HG02678 (cell line): ENCODE measurements at regions not wholly inside any gene's neighbourhood (a gene's known extent, or its start where the extent isn't known, plus 50 kb on each side); places are given as distances from the start of the nearest gene placed in this dataset.
"Not testable (repeated sequence)": the region's sequence is repeated elsewhere in the genome, so short reads cannot be mapped to it uniquely, and the experiment has no call there.

Experiments
- ATAC-seq: cut with Tn5 transposase; IDR thresholded peaks from one replicate; pipeline ENCODE4 v1.9.1; 2021; ENCODE audit warnings: mild to moderate bottlenecking, moderate library complexity; ENCODE audit not compliant: unreplicated experiment

- no peak for ATAC-seq
These were observed 108.7 kb upstream of the RHOBTB1 start for GRCh38 chr10:61052469-61053205.

GRCh38 chr10:61051344-61051743 lies 107.4 kb upstream of the RHOBTB1 start:
- ATAC-seq: no peak

- ATAC-seq: no peak
These were observed 106.2 kb upstream of the RHOBTB1 start for GRCh38 chr10:61050120-61050745.

DNA sequence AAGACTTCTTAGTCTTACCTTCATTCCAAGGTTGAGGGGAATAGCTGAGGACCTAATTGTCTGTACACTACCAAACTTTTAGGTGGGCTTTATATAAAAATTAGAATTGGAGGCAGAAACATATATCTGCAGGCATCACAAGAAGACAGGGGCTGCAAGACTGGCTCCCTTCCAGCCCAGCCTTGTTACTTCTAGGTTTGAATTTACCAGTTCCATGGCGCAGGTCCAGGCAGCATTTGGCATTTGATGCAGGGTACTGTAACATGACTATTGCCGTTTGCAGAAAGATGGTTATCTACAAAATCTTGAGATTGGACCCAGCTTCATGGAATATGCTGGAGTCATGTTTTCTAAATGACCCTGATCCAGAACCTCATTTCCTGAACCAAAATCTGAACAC lies 105.4 kb upstream of the RHOBTB1 start:
- no peak for ATAC-seq

- no peak for ATAC-seq
These were observed 104.0 kb upstream of the RHOBTB1 start for GRCh38 chr10:61047788-61048560.

GRCh38 chr10:61047081-61047480 lies 103.1 kb upstream of the RHOBTB1 start:
- no peak for ATAC-seq

GRCh38 chr10:61045480-61045879 lies 101.5 kb upstream of the RHOBTB1 start:
- ATAC-seq: not testable (repeated sequence)

GRCh38 chr10:61042533-61042932 lies 98.5 kb upstream of the RHOBTB1 start:
- ATAC-seq: no peak

GRCh38 chr10:61040399-61041016 lies 96.5 kb upstream of the RHOBTB1 start:
- no peak for ATAC-seq

DNA sequence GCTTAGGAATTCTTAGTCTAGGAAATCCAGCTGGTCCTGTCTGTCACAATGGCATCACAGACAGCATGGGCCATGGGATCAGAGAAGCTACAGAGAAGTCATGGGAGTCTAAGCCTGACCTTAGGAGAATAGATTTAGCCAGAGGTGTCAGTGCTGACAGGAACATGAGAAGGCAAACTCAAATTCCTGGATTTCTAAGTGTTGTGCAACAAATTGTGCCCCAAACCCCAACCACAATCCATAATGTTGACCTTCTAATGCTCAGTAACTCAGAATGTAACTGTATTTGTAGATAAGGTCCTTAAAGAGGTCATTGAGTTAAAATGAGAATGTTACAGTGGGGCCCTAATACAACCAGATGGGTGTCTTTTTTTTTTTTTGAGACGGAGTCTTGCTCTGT lies 95.9 kb upstream of the RHOBTB1 start:
- no peak for ATAC-seq

DNA sequence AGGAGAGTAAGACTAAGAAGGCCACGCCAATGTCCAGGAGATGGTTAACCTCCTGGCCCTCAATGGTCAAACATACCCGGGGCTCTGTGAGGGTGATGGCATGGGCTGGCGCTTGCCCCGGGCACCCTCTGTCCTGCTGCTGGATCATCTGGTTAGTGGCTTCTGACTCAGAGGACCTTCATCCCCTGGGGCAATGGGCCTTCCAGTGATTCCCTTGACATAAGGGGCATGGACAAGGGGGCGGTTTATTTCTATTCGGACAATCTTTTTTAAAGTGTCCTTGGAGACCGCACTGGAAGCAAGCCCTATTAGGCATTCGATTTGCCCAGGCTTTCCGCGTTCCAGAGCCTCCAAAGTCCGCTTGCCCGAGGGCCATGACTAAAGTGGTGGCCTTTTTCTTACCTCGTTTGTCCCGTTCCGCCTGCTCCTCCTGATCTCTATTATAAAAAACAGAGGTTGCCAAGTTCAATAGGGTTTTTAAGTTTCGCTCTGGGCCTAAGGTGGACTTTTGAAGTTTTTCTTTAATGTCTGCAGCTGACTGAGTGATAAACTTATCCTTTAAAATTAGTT lies 93.4 kb upstream of the RHOBTB1 start:
- not testable (repeated sequence) for ATAC-seq

GRCh38 chr10:61036148-61036547 lies 92.2 kb upstream of the RHOBTB1 start:
- not testable (repeated sequence) for ATAC-seq

DNA sequence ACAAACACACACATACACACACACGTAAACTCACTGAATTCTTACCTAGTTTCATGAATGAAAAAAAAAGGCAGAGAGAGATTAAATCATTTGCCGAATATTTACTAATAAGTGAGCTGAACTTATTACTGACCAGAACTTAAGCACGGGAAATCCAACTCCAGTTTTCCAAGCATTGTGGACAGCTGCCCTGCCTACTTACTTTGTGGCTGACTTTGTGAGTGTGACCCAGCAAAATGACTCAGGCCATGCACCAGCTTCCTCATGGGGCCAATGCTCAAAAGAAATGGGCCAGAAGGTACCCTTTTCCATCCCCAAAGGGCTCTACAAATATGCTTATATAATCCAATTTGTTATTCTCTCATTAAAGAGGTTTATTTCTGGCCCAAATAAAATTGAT lies 87.4 kb upstream of the RHOBTB1 start:
- ATAC-seq: no peak

- no peak for ATAC-seq
These were observed 85.4 kb upstream of the RHOBTB1 start for GRCh38 chr10:61029411-61029810.

DNA sequence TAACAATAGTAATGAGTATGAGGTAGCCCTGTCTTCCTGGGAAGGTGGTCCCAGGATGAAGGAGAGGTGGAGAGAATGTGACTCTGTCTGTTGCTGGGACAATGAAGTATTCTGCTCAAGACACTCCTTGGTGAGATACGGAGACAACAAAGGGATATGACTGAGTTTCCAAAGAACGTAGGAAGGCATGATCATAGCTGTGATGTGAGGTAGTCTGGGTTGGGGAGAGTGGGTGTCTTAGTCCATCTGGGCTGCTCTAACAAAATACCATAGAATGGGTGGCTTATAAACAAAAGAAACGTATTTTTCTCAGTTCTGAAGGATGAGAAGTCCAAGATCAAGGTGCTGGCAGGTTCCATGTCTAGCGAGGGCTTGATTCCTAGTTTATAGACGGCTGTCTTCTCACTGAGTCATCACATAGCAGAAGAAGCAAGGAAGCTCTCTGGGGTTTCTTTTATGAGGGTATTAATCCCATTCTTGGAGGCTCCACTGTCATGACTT lies 84.9 kb upstream of the RHOBTB1 start:
- no peak for ATAC-seq

- ATAC-seq: peak; percentile 52
These were observed 80.8 kb upstream of the RHOBTB1 start for GRCh38 chr10:61024856-61025201.

DNA sequence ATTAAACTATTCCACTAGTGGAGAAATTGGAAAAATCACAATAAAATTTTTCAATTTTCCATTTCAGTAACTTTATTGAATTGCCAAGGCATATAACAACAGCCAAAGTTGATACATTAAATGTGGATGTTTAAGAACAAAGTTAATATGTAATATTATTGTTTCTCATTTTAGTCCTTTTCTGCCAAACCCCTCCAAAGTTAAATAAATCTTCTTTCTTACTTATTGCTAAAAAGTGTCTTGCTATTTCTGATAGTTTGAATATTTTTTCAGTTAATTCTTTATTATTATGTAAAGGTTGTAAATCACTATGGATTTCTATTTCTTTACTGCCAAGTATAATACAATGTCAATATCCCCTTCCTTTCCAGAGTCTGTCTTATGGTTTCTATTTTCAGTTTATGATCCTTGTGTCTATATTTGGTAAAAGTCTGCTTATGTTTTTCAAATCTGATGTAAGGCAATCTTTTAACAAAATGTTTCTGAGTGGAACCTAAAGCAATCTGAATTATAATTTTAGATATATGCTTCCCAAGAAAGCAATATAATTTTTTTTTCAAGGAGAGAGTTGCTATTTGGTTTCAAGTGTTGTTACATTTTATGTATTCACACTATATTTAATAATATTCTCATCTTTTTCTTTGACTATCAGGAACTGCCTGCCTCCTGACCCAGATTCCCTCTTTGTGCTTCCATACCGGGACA lies 80.3 kb upstream of the RHOBTB1 start:
- ATAC-seq: no peak

DNA sequence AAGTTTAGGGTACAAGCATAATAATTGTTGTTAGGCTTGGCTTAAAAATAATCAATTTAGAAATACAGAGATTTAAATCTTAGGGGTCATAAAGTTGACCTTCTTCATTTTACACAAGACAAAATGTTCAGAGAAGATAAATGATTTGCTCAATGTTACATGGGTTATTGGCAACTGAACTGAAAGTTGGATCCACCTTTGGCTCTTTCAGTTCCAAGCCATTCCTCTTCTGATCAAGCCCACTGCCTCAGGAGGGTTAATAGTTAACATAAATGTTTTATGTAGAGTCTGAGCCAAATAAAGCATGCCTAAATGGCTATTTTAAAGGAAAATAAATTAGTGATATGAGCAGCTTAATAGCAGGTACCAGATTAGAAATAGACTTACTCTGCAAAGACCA lies 79.1 kb upstream of the RHOBTB1 start:
- ATAC-seq: no peak

GRCh38 chr10:61021926-61022325 lies 77.9 kb upstream of the RHOBTB1 start:
- no peak for ATAC-seq

DNA sequence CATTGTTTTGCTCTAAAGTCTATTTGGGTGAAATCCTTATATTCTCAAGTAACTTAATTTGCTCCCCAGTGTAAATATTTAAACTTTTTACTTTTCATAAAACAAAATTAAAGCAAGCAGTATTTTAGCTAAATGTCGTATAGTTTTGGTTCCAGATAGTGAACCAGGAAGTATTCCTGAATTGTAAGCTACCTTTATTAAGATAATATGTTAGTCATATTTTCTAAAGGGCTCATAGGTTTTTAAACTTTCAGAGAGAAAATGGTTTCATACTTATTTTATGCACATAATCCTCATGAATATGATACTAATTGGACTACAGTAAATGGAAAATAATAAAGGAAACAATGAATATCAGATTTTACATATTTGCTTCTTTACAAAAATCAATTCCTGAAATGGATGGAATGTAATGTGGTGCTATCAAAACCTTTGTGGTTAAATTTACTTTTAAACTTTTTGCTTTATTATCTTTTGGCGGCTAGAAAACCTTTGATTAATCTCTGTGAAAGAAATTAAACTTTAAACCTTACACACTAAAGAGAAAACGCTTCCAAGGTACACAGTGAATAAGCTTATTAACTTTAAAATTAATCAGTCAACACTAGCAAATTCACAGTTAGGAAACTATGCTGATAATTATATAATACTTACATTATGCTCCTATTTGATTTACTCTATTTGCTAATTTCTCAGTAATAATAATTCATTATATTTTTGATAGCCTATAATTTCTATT lies 76.6 kb upstream of the RHOBTB1 start:
- no peak for ATAC-seq
